Subcutaneous abdominal adipose tissue (tissue), 5 donors: ENCODE measurements at regions not wholly inside any gene's neighbourhood (a gene's known extent, or its start where the extent isn't known, plus 50 kb on each side); places are given as distances from the start of the nearest gene placed in this dataset.
"Not testable (repeated sequence)": the region's sequence is repeated elsewhere in the genome, so short reads cannot be mapped to it uniquely, and the experiment has no call there.

Experiments used
- H3K27ac ChIP-seq: one replicate; pipeline ENCODE4 v1.7.0; 2013; ENCODE audit warnings: low read depth, mild to moderate bottlenecking, inconsistent platforms, low read length, moderate library complexity
- H3K27me3 ChIP-seq, 5 donors: one replicate each; pipeline ENCODE4 v1.7.0; 2013; ENCODE audit warnings: low read length in 5 of 5, inconsistent platforms in 1 of 5; ENCODE audit not compliant: control insufficient read depth in 5 of 5, insufficient read depth in 4 of 5
- H3K36me3 ChIP-seq, 5 donors: one replicate each; pipeline ENCODE4 v1.7.0; 2013; ENCODE audit warnings: low read length in 5 of 5; ENCODE audit not compliant: control insufficient read depth in 5 of 5, insufficient read depth in 5 of 5
- H3K4me1 ChIP-seq, 5 donors: one replicate each; pipeline ENCODE4 v1.7.0; 2013; ENCODE audit warnings: low read length in 5 of 5, mild to moderate bottlenecking in 3 of 5, moderate library complexity in 1 of 5; ENCODE audit not compliant: control insufficient read depth in 5 of 5, insufficient read depth in 5 of 5
- H3K4me3 ChIP-seq, 5 donors: one replicate each; pipeline ENCODE4 v1.7.0; 2013; ENCODE audit warnings: low read length in 5 of 5, low read depth in 1 of 5
- H3K9ac ChIP-seq, 5 donors: one replicate each; pipeline ENCODE4 v1.7.0; 2013; ENCODE audit warnings: low read length in 5 of 5, mild to moderate bottlenecking in 4 of 5, moderate library complexity in 3 of 5
- H3K9me3 ChIP-seq, 5 donors: one replicate each; pipeline ENCODE4 v1.7.0; 2013; ENCODE audit warnings: low read length in 5 of 5; ENCODE audit not compliant: control insufficient read depth in 5 of 5
- donor health status: healthy.
- donor health status: healthy.
- donor health status: healthy.
- donor health status: healthy.
- donor health status: healthy.

- Histone ChIP-seq H3K4me1 (peaks cover 0 to 3% (median 0%) of the 10 kb centered on the region in 5 donors), H3K27me3 (no peaks in the 10 kb centered on the region), H3K27ac (no peak overlapping the region), H3K36me3 (no peaks in the 10 kb centered on the region), H3K9ac (no peak overlapping the region), H3K9me3 (no peaks in the 10 kb centered on the region), H3K4me3 (no peak overlapping the region)
These were observed 226.7 kb upstream of the ALCAM start for GRCh38 chr3:105139881-105140560.

DNA sequence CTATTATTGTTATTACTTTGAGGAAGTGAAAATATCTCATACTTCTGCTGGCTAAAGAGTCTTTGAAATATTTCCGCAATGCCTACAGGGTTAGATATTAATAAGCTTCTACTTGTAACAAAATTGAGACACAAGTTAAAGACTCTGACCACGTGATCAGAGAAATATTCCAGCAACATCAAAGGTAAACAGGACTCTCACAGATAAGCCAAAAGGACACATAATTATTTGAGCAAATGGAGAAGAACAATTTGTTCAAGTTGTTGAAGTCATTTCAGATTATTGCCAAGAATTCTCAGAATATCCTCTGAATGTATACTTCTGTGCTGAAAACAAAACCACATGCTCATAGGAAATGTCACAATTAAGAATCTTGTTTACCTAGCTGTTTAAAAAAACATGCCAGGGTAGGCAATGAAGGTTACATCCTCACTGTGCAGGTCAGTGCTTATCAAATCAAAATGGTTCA is 225.8 kb upstream of the ALCAM start:
- no peaks in the 10 kb centered on the region for H3K27me3 ChIP-seq
- H3K36me3 ChIP-seq, result no peaks in the 10 kb centered on the region
- H3K9ac ChIP-seq, result no peak overlapping the region
- H3K4me3 ChIP-seq, result no peak overlapping the region
- peaks cover 0 to 3% (median 0%) of the 10 kb centered on the region in 5 donors for H3K4me1 ChIP-seq
- H3K9me3 ChIP-seq, result no peaks in the 10 kb centered on the region
- H3K27ac ChIP-seq, result no peak overlapping the region

- H3K27ac ChIP-seq, result no peak overlapping the region
- no peak overlapping the region for H3K4me3 ChIP-seq
- no peaks in the 10 kb centered on the region for H3K9me3 ChIP-seq
- H3K36me3 ChIP-seq, result no peaks in the 10 kb centered on the region
- no peak overlapping the region for H3K9ac ChIP-seq
- peaks cover 0 to 3% (median 0%) of the 10 kb centered on the region in 5 donors for H3K4me1 ChIP-seq
- H3K27me3 ChIP-seq, result no peaks in the 10 kb centered on the region
These were observed 221.9 kb upstream of the ALCAM start for GRCh38 chr3:105144837-105145236.

DNA sequence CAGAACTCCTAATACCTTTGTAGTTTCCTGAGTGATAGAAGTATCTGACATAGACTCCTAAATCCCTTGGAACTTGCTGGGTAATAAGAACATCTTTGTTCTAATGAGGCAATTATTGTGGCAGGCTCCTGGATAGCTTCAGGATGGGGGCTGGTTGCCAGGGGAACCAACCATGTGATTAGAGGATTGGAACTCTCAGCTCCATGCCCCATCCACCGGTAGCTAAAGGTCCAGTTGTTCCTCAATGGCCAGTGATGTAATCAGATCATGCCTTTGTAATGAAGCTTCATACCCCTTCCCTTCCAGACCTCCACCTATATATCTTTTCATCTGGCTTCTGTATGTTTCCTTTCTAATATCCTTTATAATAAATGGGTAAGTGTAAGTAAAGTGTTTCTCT is 221.2 kb upstream of the ALCAM start:
- no peak overlapping the region for H3K9ac ChIP-seq
- no peaks in the 10 kb centered on the region for H3K9me3 ChIP-seq
- H3K27ac ChIP-seq, result no peak overlapping the region
- H3K4me3 ChIP-seq, result no peak overlapping the region
- no peaks in the 10 kb centered on the region for H3K27me3 ChIP-seq
- peaks cover 0 to 3% (median 0%) of the 10 kb centered on the region in 5 donors for H3K4me1 ChIP-seq
- no peaks in the 10 kb centered on the region for H3K36me3 ChIP-seq

DNA sequence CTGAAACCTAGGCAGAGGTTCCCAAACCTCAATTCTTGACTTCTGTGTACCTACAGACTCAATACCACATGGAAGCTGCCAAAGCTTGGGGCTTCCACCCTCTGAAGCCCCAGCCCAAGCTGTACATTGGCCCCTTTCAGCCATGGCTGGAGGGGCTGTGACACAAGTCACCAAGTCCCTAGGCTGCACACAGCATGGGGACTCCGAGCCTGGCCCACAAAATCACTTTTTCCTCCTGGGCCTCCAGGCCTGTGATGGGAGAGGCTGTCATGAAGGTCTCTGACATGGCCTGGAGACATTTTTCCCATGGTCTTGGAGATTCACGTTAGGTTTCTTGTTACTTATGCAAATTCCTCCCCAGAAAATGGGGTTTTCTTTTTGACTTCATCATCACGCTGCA is 217.5 kb upstream of the ALCAM start:
- not testable (repeated sequence) for H3K27ac ChIP-seq, H3K9ac ChIP-seq, H3K36me3 ChIP-seq, H3K9me3 ChIP-seq, H3K27me3 ChIP-seq, H3K4me1 ChIP-seq, H3K4me3 ChIP-seq

GRCh38 chr3:105152987-105153386 is 213.7 kb upstream of the ALCAM start:
- H3K4me3 ChIP-seq, result no peak overlapping the region
- H3K4me1 ChIP-seq, result no peaks in the 10 kb centered on the region
- no peak overlapping the region for H3K27ac ChIP-seq
- no peak overlapping the region for H3K9ac ChIP-seq
- H3K36me3 ChIP-seq, result no peaks in the 10 kb centered on the region
- no peaks in the 10 kb centered on the region for H3K27me3 ChIP-seq
- H3K9me3 ChIP-seq, result no peaks in the 10 kb centered on the region

DNA sequence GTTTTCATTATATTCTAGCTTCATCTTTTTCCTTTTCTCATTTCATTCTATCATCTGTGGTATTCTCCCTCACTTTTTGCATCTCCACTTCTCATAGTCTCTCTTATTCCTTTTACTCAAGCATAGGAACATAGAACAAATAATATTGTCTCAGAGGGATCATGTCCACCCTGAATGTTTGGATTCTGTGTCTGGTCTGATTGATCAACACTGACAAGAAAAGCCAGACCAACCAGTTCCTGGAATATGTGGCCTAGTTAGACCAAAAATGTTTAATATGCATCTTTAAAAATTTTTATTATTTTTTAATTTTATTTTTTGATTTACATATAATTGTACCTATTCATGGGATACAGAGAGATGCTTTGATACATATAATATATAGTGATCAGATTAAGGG is 212.0 kb upstream of the ALCAM start:
- no peaks in the 10 kb centered on the region for H3K36me3 ChIP-seq
- H3K27me3 ChIP-seq, result no peaks in the 10 kb centered on the region
- no peaks in the 10 kb centered on the region for H3K4me1 ChIP-seq
- H3K9ac ChIP-seq, result no peak overlapping the region
- no peak overlapping the region for H3K4me3 ChIP-seq
- H3K27ac ChIP-seq, result no peak overlapping the region
- no peaks in the 10 kb centered on the region for H3K9me3 ChIP-seq

- H3K27me3 ChIP-seq, result no peaks in the 10 kb centered on the region
- no peak overlapping the region for H3K4me3 ChIP-seq
- no peak overlapping the region for H3K9ac ChIP-seq
- H3K36me3 ChIP-seq, result no peaks in the 10 kb centered on the region
- no peak overlapping the region for H3K27ac ChIP-seq
- H3K4me1 ChIP-seq, result no peaks in the 10 kb centered on the region
- H3K9me3 ChIP-seq, result no peaks in the 10 kb centered on the region
These were observed 209.5 kb upstream of the ALCAM start for GRCh38 chr3:105157067-105157765.

DNA sequence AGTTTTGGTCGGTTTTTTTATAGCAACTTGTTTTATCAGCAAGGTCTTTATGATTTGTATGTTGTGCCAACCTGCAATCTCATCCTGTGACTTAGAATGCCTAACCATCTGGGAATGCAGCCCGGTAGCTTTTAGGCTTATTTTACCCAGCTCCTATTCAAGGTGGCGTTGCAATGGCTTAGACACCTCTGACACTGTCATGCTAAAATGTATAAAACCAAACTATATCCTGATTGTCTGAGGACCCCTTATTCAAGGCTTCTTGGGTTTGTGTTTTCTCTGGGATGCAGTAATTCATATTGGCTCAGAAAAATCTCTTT is 209.0 kb upstream of the ALCAM start:
- Histone ChIP-seq H3K36me3 (no peaks in the 10 kb centered on the region), H3K9ac (no peak overlapping the region), H3K4me3 (no peak overlapping the region), H3K4me1 (no peaks in the 10 kb centered on the region), H3K9me3 (no peaks in the 10 kb centered on the region), H3K27me3 (no peaks in the 10 kb centered on the region), H3K27ac (no peak overlapping the region)

GRCh38 chr3:105158286-105158685 is 208.4 kb upstream of the ALCAM start:
- Histone ChIP-seq H3K9ac (no peak overlapping the region), H3K4me3 (no peak overlapping the region), H3K36me3 (no peaks in the 10 kb centered on the region), H3K27me3 (no peaks in the 10 kb centered on the region), H3K9me3 (no peaks in the 10 kb centered on the region), H3K27ac (no peak overlapping the region), H3K4me1 (no peaks in the 10 kb centered on the region)
